ENCODE measurements at regions not wholly inside any gene's neighbourhood (a gene's known extent, or its start where the extent isn't known, plus 50 kb on each side); places are given as distances from the start of the nearest gene placed in this dataset.

- TF ChIP-seq CHD7 (IDR thresholded peaks at IDR 0.05; ENCODE audit: insufficient replicate concordance, low read length) (no peak), SIX5 (IDR thresholded peaks at IDR 0.05; ENCODE audit: low read depth, low read length) (no peak), JUND (IDR thresholded peaks at IDR 0.05; ENCODE audit: low read length) (0 out of 2 replicates have a peak, but pooled peaks have one; percentile 50), BACH1 (IDR thresholded peaks at IDR 0.05; ENCODE audit: low read length) (no peak)
These were observed 485.2 kb upstream of the PROK2 start (continued) for GRCh38 chr3:72270072-72270681.

All from H1 (cell line).